22Rv1 (cell line): ENCODE measurements at regions not wholly inside any gene's neighbourhood (a gene's known extent, or its start where the extent isn't known, plus 50 kb on each side); places are given as distances from the start of the nearest gene placed in this dataset.

Experiments used
- CTCF ChIP-seq: fragments of 450-650 bp; IDR thresholded peaks from 2 replicates; pipeline ENCODE4 v1.5.1; 2017; ENCODE audit warnings: mild to moderate bottlenecking
- ZFX ChIP-seq: fragments of 450-650 bp; IDR thresholded peaks from 2 replicates; pipeline ENCODE4 v1.6.1; 2017; ENCODE audit warnings: antibody characterized with exemption, borderline replicate concordance

- no peak for TF ChIP-seq CTCF
- TF ChIP-seq ZFX = no peak
Measured at GRCh38 chr10:118924493-118924892, 105.0 kb upstream of the NANOS1 start.
